ENCODE measurements at regions not wholly inside any gene's neighbourhood (a gene's known extent, or its start where the extent isn't known, plus 50 kb on each side); places are given as distances from the start of the nearest gene placed in this dataset.

DNA sequence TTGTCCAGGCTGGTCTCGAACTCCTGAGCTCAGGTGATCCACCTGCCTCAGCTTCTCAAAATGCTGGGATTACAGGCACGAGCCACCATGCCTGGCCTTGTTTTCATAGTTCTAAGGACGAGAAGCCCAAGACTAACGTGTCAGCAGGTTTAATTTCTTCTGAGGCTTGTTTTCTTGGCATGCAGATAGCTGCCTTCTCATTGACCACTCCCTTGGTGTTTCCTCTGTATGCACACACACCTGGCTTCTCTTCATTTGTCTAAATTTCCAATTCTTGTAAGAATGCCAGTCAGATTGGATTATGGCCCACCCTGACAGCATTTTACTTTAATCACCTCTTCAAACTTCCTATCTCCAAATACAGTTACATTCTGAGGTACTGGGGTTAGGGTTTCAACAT lies 72.5 kb upstream of the CTSC start:
- DNase-seq (ENCODE audit: low read depth), result no peak
- TF ChIP-seq, protein P1, sequence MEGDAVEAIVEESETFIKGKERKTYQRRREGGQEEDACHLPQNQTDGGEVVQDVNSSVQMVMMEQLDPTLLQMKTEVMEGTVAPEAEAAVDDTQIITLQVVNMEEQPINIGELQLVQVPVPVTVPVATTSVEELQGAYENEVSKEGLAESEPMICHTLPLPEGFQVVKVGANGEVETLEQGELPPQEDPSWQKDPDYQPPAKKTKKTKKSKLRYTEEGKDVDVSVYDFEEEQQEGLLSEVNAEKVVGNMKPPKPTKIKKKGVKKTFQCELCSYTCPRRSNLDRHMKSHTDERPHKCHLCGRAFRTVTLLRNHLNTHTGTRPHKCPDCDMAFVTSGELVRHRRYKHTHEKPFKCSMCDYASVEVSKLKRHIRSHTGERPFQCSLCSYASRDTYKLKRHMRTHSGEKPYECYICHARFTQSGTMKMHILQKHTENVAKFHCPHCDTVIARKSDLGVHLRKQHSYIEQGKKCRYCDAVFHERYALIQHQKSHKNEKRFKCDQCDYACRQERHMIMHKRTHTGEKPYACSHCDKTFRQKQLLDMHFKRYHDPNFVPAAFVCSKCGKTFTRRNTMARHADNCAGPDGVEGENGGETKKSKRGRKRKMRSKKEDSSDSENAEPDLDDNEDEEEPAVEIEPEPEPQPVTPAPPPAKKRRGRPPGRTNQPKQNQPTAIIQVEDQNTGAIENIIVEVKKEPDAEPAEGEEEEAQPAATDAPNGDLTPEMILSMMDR (IDR thresholded peaks at IDR 0.05; ENCODE audit: low read depth, low read length, missing control alignments), result no peak
- H3K4me3 ChIP-seq (ENCODE audit: low read depth, low read length), result no peak overlapping the region

DNA sequence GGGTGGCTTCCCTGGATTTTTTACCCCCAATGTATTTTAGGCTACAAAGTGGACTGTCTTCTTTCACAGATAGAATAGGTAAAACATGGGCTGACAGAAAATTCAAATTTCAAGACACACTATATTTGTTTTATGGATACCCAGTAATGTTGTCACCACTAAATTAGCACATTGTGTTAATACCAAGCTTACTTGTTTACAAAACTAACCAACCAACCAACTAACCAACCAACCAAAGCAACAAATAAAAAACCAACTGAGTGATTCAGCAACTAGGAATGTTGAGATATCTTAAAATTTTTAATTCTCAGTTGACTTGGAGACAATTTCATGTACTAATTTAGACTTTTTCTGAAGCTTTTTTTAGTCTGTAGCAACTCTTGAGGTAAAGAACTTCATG lies 69.3 kb upstream of the CTSC start:
- DNase-seq (ENCODE audit: low read depth), result no peak
- TF ChIP-seq, protein P1 (IDR thresholded peaks at IDR 0.05; ENCODE audit: low read depth, low read length, missing control alignments), result no peak
- H3K4me3 ChIP-seq (ENCODE audit: low read depth, low read length), result no peak overlapping the region

DNA sequence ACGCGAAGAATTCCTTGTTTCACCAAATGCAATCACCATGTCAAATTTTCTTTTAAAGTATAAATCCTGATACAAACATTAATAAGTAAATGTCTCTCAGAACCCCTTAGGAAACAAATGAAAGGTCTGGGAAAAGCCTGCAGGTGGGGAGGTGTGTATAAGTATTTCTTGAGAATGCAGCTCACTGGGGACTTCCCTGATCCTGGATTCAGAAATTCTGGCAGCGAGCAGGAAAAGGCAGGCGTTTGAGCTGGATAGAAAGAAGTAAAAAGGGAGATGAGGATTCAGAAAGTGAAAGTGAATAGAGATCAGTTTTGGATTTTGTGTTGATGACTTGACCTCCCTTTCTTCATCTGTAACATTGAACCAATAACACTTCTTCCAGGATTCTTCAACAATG lies 68.3 kb upstream of the CTSC start:
- TF ChIP-seq, protein P1 (IDR thresholded peaks at IDR 0.05; ENCODE audit: low read depth, low read length, missing control alignments), result no peak
- H3K4me3 ChIP-seq (ENCODE audit: low read depth, low read length), result no peak overlapping the region
- no peak for DNase-seq (ENCODE audit: low read depth)

DNA sequence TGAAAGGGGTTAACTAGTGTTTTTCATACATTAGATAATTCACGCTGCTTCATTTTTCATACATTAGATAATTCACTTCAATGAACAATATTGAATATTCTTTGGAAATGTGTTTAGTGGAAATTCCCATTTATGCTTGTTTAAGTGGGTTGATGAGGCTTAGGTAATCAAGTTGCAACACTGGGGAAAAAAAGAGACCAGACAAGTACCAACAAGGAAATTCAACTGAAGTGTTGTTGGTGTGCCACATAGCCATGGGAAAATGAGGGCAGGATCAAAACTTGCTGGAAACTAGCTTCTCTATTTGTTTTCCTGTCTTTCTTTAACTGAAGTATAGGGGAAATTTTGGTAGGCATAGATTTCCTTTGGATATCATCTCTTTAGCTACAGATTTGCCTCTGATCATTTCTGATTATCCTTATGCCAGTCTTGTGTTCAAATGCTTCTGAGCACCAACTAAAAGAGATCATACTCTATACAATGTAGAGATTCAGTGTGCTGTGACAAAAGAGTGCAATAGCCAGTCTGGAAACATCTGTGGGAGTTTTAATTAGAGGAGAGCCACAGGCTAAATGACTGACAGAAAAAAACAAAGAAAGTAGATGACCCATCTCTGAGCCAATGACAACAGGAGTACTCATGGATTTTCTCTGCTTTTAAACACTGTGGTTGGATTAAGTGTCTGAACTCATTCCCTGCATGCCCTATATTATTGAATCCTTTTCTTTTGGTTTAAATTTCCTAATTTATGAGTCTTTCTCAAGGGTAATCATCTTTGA lies 67.6 kb upstream of the CTSC start:
- TF ChIP-seq, protein P1 (IDR thresholded peaks at IDR 0.05; ENCODE audit: low read depth, low read length, missing control alignments), result no peak
- no peak overlapping the region for H3K4me3 ChIP-seq (ENCODE audit: low read depth, low read length)
- no peak for DNase-seq (ENCODE audit: low read depth)

DNA sequence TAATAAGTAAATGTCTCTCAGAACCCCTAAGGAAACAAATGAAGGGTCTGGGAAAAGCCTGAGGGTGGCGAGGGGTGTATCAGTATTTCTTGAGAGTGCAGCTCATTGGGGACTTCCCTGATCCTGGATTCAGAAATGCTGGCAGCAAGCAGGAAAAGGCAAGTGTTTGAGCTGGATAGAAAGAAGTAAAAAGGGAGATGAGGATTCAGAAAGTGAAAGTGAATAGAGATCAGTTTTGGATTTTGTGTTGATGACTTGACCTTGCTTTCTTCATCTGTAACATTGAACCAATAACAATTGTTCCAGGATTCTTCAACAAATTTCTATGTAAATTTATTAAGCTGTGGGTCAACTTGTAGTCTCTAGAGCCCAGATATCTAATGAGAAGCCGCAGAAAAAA lies 66.9 kb upstream of the CTSC start:
- no peak overlapping the region for H3K4me3 ChIP-seq (ENCODE audit: low read depth, low read length)
- TF ChIP-seq, protein P1 (IDR thresholded peaks at IDR 0.05; ENCODE audit: low read depth, low read length, missing control alignments), result no peak
- no peak for DNase-seq (ENCODE audit: low read depth)

DNA sequence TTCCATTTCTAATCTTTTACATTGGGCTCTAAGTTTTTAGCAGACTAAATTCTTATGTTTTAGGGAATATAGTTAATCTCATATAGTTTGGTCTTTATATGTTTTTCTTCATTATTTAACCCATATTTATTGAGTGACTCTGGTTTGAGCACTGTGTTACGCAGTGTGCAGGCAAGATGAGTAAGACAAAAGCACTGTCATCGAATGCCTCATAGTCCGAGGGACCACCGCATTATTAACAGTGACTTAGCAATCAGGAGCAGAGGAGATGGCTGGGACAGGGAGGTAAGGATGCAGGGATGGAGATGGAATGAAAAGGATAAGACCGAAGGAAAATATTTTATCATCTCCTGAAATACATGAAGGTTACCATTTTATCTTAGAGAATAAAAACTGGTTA lies 65.2 kb upstream of the CTSC start:
- TF ChIP-seq, protein P1 (IDR thresholded peaks at IDR 0.05; ENCODE audit: low read depth, low read length, missing control alignments), result no peak
- no peak overlapping the region for H3K4me3 ChIP-seq (ENCODE audit: low read depth, low read length)
- DNase-seq (ENCODE audit: low read depth), result no peak

DNA sequence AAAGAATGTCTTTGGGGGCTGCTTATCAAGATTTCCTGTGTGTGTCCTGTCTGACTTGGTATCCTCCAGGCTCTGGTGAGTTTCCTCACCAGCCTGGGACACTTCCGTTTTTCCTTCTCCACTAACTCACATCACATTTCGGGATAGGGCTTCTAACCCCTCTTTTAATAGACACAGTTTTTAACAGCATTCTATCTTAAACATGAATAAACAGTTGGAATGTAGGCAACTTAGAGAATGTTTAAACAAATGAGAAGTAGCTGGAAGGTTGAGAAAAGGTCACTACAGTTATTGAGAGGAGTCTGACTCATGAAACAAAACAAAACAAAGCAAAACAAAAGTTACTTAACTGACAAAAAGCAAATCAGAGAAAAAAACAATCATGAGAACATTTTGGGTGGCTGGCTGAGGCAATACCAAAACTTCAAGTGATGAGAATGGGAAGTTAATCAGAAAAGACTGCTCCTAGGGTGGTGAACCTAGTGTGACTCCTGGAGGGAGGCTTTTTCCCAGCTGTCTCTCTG lies 64.7 kb upstream of the CTSC start:
- H3K4me3 ChIP-seq (ENCODE audit: low read depth, low read length), result no peak overlapping the region
- DNase-seq (ENCODE audit: low read depth), result no peak
- TF ChIP-seq, protein P1 (IDR thresholded peaks at IDR 0.05; ENCODE audit: low read depth, low read length, missing control alignments), result no peak
